Astrocyte (in vitro differentiated cells and primary cell): ENCODE measurements at regions not wholly inside any gene's neighbourhood (a gene's known extent, or its start where the extent isn't known, plus 50 kb on each side); places are given as distances from the start of the nearest gene placed in this dataset.

ENCODE experiments used
- CTCF ChIP-seq: IDR thresholded peaks from 2 replicates; pipeline ENCODE4 v1.5.1; 2011; ENCODE audit warnings: low read depth, mild to moderate bottlenecking, inconsistent platforms, low read length, moderate library complexity; ENCODE audit not compliant: insufficient read depth
- EZH2 ChIP-seq: IDR thresholded peaks from 2 replicates; pipeline ENCODE4 v1.6.1; 2012; ENCODE audit warnings: mild to moderate bottlenecking, low read length, inconsistent platforms; ENCODE audit not compliant: insufficient read depth

- TF ChIP-seq CTCF (no peak), EZH2 (no peak)
These were observed 202.6 kb downstream of the MEX3B start for GRCh38 chr15:81843226-81843625.
